ENCODE measurements at regions not wholly inside any gene's neighbourhood (a gene's known extent, or its start where the extent isn't known, plus 50 kb on each side); places are given as distances from the start of the nearest gene placed in this dataset.

DNA sequence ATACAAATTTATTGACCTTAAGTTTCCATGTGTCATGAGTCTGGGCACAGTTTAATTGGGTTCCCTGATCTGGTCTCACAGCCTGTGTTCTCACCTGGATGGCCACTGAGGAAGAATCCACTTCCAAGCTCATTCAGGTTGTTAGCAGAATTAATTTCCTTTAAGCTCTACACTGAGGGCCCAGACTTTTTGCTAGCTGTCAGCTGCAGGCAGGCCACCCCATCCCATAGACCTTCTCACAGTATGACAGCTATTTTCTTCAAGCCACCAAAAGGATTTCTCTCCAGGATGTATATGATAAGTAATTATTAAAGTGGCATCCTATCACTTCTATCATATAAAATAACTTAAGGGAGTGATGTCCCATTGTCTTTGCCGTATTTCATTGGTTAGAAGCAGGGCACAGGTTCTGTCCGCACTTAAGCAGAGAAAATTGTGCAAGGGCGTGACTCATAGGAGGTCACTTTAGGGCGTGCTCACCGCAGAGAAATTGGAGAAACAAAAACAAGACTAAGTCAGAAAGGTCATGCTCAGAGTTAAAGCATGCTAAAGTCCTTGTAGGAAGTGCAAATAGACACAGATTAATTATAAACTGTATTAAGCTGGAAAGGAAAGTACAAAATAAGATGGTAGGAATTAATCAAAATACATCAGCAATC is 109.9 kb downstream of the AHR start (continued):
- TF ChIP-seq XRCC5 (optimal IDR thresholded peaks at IDR 0.05; ENCODE audit: low read length), result no peak
- no peak for TF ChIP-seq ZNF766 (CRISPR knock-in tag; IDR thresholded peaks at IDR 0.05; ENCODE audit: borderline replicate concordance)
- peak; percentile 44; the same call in 1 of the 2 replicates for TF ChIP-seq KDM1A (CRISPR knock-in tag; IDR thresholded peaks at IDR 0.05)
- no peak for TF ChIP-seq PRDM10 (CRISPR knock-in tag; IDR thresholded peaks at IDR 0.05; ENCODE audit: low read depth)
- no peak for TF ChIP-seq ATRX (CRISPR knock-in tag; IDR thresholded peaks at IDR 0.05; ENCODE audit: borderline replicate concordance)
- peak; percentile 46 for TF ChIP-seq ASH2L (IDR thresholded peaks at IDR 0.05; ENCODE audit: insufficient read length, low read depth, low read length)
- no peak for TF ChIP-seq EEA1 (CRISPR knock-in tag; IDR thresholded peaks at IDR 0.05; ENCODE audit: borderline replicate concordance)
- TF ChIP-seq ZC3H13 (CRISPR knock-in tag; IDR thresholded peaks at IDR 0.05), result no peak
- TF ChIP-seq ZFP41 (CRISPR knock-in tag; IDR thresholded peaks at IDR 0.05; ENCODE audit: borderline replicate concordance), result no peak
- TF ChIP-seq MTF1 (CRISPR knock-in tag; IDR thresholded peaks at IDR 0.05), result no peak
- TF ChIP-seq ZFX (CRISPR knock-in tag; IDR thresholded peaks at IDR 0.05; ENCODE audit: low read depth), result no peak
- TF ChIP-seq ZNF232 (CRISPR knock-in tag; IDR thresholded peaks at IDR 0.05; ENCODE audit: borderline replicate concordance), result no peak
- no peak for TF ChIP-seq ZNF180 (CRISPR knock-in tag; IDR thresholded peaks at IDR 0.05; ENCODE audit: borderline replicate concordance, low read depth)
- TF ChIP-seq HOXD1 (CRISPR knock-in tag; IDR thresholded peaks at IDR 0.05), result no peak
- TF ChIP-seq ZNF264 (CRISPR knock-in tag; IDR thresholded peaks at IDR 0.05), result 0 out of 2 replicates have a peak, but pooled peaks have one; percentile 42

Measured in HepG2 (cell line).